Inflammatory macrophage (primary cell): ENCODE measurements at regions not wholly inside any gene's neighbourhood (a gene's known extent, or its start where the extent isn't known, plus 50 kb on each side); places are given as distances from the start of the nearest gene placed in this dataset.
A peak's percentile ranks its signal among the peaks of the same experiment; 100 is the strongest.

ENCODE experiments used
- DNase-seq, 2 donors: peaks; one replicate each; pipeline ENCODE4 v3.0.0-alpha.2; 2020 to 2022

- no peak for DNase-seq
These were observed 50.0 kb upstream of the CLDN5 start for GRCh38 chr22:19574247-19574646.

- peak; percentile 49 to 54 for DNase-seq
These were observed 52.5 kb upstream of the CLDN5 start for GRCh38 chr22:19576460-19577421.

GRCh38 chr22:19577422-19577966 is 53.3 kb upstream of the CLDN5 start:
- DNase-seq: no peak

- peak; percentile 22 to 32 for DNase-seq
These were observed 54.2 kb upstream of the CLDN5 start for GRCh38 chr22:19578180-19579004.

- DNase-seq: no peak
These were observed 55.1 kb upstream of the CLDN5 start for GRCh38 chr22:19579115-19579811.

- DNase-seq: no peak
These were observed 55.7 kb upstream of the CLDN5 start for GRCh38 chr22:19579880-19580279.

- no peak for DNase-seq
These were observed 56.2 kb upstream of the CLDN5 start for GRCh38 chr22:19580291-19580890.

GRCh38 chr22:19582033-19582693 is 58.0 kb upstream of the CLDN5 start:
- DNase-seq: no peak

- no peak for DNase-seq
These were observed 62.9 kb upstream of the CLDN5 start for GRCh38 chr22:19586922-19587684.

- DNase-seq: no peak
These were observed 66.5 kb upstream of the CLDN5 start for GRCh38 chr22:19590696-19591095.

GRCh38 chr22:19591568-19591967 is 67.4 kb upstream of the CLDN5 start:
- DNase-seq: no peak

GRCh38 chr22:19592464-19592863 is 68.3 kb upstream of the CLDN5 start:
- no peak for DNase-seq

- DNase-seq: no peak
These were observed 69.9 kb upstream of the CLDN5 start for GRCh38 chr22:19593991-19594569.

- DNase-seq: no peak
These were observed 71.3 kb upstream of the CLDN5 start for GRCh38 chr22:19595532-19595931.

- DNase-seq: no peak
These were observed 72.6 kb upstream of the CLDN5 start for GRCh38 chr22:19596680-19597398.

GRCh38 chr22:19597399-19597735 is 73.2 kb upstream of the CLDN5 start:
- peak in 1 of 2 donors; percentile 11 for DNase-seq

GRCh38 chr22:19598054-19598855 is 74.0 kb upstream of the CLDN5 start:
- peak; percentile 39 to 55 for DNase-seq

- DNase-seq: no peak
These were observed 74.8 kb upstream of the CLDN5 start for GRCh38 chr22:19599004-19599403.
